NT2/D1 (cell line): ENCODE measurements at regions not wholly inside any gene's neighbourhood (a gene's known extent, or its start where the extent isn't known, plus 50 kb on each side); places are given as distances from the start of the nearest gene placed in this dataset.

Source experiments
- DNase-seq: peaks from one replicate; pipeline ENCODE4 v3.0.0-alpha.2; 2011; ENCODE audit warnings: low read depth, low spot score
- H3K27me3 ChIP-seq: 2 replicates; pipeline ENCODE4 v1.6.0; 2011; ENCODE audit warnings: mild to moderate bottlenecking; ENCODE audit not compliant: insufficient read length, insufficient read depth
- H3K36me3 ChIP-seq: 2 replicates; pipeline ENCODE4 v1.6.1; 2011; ENCODE audit warnings: mild to moderate bottlenecking, low read length, mixed read lengths; ENCODE audit not compliant: insufficient read depth, insufficient read length
- H3K4me1 ChIP-seq: 2 replicates; pipeline ENCODE4 v1.5.1; 2011; ENCODE audit not compliant: insufficient read depth, insufficient read length
- H3K4me3 ChIP-seq: 2 replicates; pipeline ENCODE4 v1.5.1; 2011; ENCODE audit warnings: low read depth; ENCODE audit not compliant: insufficient read length
- H3K9ac ChIP-seq: 2 replicates; pipeline ENCODE4 v1.6.0; 2011; ENCODE audit warnings: low read depth; ENCODE audit not compliant: insufficient read length
- H3K9me3 ChIP-seq: 2 replicates; pipeline ENCODE4 v1.5.1; 2011; ENCODE audit warnings: mild to moderate bottlenecking, low read length; ENCODE audit not compliant: insufficient read depth
- SUZ12 ChIP-seq: IDR thresholded peaks from 2 replicates; pipeline ENCODE4 v1.6.1; 2011; ENCODE audit not compliant: insufficient read length, insufficient read depth; ENCODE audit errors: extremely low read depth
- YY1 ChIP-seq: IDR thresholded peaks from 2 replicates; pipeline ENCODE4 v1.6.1; 2011; ENCODE audit not compliant: insufficient read length, insufficient read depth
- ZNF274 ChIP-seq: IDR thresholded peaks from 2 replicates; pipeline ENCODE4 v1.6.1; 2011; ENCODE audit warnings: mild to moderate bottlenecking, low read depth, low read length

- no peak overlapping the region for H3K9ac ChIP-seq
- H3K27me3 ChIP-seq = no peaks in the 10 kb centered on the region
- no peak for DNase-seq
- H3K4me3 ChIP-seq = no peak overlapping the region
- no peaks in the 10 kb centered on the region for H3K9me3 ChIP-seq
- H3K36me3 ChIP-seq = no peaks in the 10 kb centered on the region
- TF ChIP-seq SUZ12 = no peak
- no peak for TF ChIP-seq YY1
- no peak for TF ChIP-seq ZNF274
- no peaks in the 10 kb centered on the region for H3K4me1 ChIP-seq
Measured at GRCh38 chr7:113175525-113176104, 57.3 kb upstream of the SMIM30 start.

DNA sequence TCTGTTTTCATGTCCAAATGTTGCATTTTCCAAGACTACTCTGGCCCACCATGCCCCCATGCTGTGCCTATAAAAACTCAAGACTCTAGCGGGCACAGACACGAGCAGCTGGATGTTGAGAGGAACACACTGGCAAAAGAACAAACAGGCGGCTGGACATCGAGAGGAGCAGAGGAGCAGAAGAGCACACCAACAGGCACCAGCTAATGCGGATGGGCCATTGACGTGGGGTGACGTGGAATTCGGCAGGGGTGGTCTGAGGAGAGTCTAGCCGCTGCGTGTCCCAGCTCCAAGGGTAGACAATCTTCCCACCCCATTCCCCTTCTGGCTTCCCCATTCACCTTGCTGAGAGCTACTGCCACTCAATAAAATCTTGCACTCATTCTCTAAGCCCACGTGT, 54.4 kb upstream of the SMIM30 start:
- no peaks in the 10 kb centered on the region for H3K9me3 ChIP-seq
- no peak overlapping the region for H3K4me3 ChIP-seq
- no peaks in the 10 kb centered on the region for H3K27me3 ChIP-seq
- H3K9ac ChIP-seq = no peak overlapping the region
- H3K4me1 ChIP-seq = no peaks in the 10 kb centered on the region
- H3K36me3 ChIP-seq = no peaks in the 10 kb centered on the region
- DNase-seq = no peak
- TF ChIP-seq ZNF274 (no peak), SUZ12 (no peak), YY1 (no peak)

DNA sequence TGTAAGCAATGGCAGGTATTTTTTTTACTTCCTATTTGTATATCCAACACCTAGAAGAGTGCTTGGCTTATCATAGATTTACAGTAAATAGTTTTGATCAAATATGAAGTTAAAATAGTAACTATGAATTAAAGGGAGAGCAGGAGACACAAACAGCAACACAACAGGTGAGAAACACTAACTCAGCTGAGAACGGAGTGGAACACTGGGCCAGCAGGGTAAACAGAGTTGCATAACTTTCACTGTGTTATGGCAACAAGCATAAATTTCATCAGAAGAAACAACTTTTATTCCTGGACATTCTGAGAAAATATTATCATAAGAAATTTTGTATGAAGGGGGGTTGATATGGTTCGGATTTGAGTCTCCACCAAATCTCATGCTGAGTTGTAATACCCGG, 52.2 kb upstream of the SMIM30 start:
- Histone ChIP-seq H3K9me3 (no peaks in the 10 kb centered on the region), H3K36me3 (no peaks in the 10 kb centered on the region), H3K4me3 (no peak overlapping the region), H3K4me1 (no peaks in the 10 kb centered on the region), H3K27me3 (no peaks in the 10 kb centered on the region), H3K9ac (no peak overlapping the region)
- no peak for DNase-seq
- TF ChIP-seq YY1 = no peak
- TF ChIP-seq ZNF274 = no peak
- TF ChIP-seq SUZ12 = no peak
